Vagina (tissue), 2 donors: ENCODE measurements at regions not wholly inside any gene's neighbourhood (a gene's known extent, or its start where the extent isn't known, plus 50 kb on each side); places are given as distances from the start of the nearest gene placed in this dataset.

Experiments used
- DNase-seq, 2 donors: peaks; one replicate each; pipeline ENCODE4 v3.0.0-alpha.2; 2017; ENCODE audit errors: extremely low spot score in 2 of 2
- H3K27ac ChIP-seq: fragments of 200-600 bp; sonication (generic); one replicate; pipeline ENCODE4 v1.5.1; 2019
- H3K27me3 ChIP-seq: fragments of 200-600 bp; sonication (generic); one replicate; pipeline ENCODE4 v1.5.1; 2019
- H3K36me3 ChIP-seq, 2 donors: fragments of 200-600 bp; sonication (generic); one replicate each; pipeline ENCODE4 v1.5.1; 2017 to 2019
- H3K4me1 ChIP-seq: fragments of 200-600 bp; sonication (generic); one replicate; pipeline ENCODE4 v1.5.1; 2019
- H3K4me3 ChIP-seq, 2 donors: fragments of 200-600 bp; sonication (generic); 1 replicate in 1 of 2; 2 replicates in 1 of 2; pipeline ENCODE4 v1.5.1; 2016 to 2019
- H3K9me3 ChIP-seq: fragments of 200-600 bp; sonication (generic); one replicate; pipeline ENCODE4 v1.5.1; 2019
- POLR2A ChIP-seq, 2 donors: fragments of 450-650 bp; IDR thresholded peaks; one replicate each; pipeline ENCODE4 v1.6.1; 2017; ENCODE audit warnings: antibody characterized with exemption in 2 of 2, mild to moderate bottlenecking in 2 of 2, moderate library complexity in 2 of 2
- POLR2AphosphoS5 ChIP-seq, 2 donors: sonication (generic); formaldehyde crosslinking; IDR thresholded peaks; one replicate each; pipeline ENCODE4 v1.9.0; 2017; ENCODE audit warnings: antibody characterized with exemption in 2 of 2, mild to moderate bottlenecking in 2 of 2, low read depth in 1 of 2; ENCODE audit not compliant: insufficient read depth in 1 of 2
- intact Hi-C: fragments of 100-400 bp; cut with DNase I; formaldehyde crosslinking; loops from one replicate; pipeline ENCODE4 v1.15.1; 2023
- TF ChIP-seq, protein P1 (sequence below), 3 experiments: fragments of 450-650 bp in 2 of 3; fragments of 200-600 bp in 1 of 3; sonication (generic) in 1 of 3; IDR thresholded peaks; one replicate each; pipeline ENCODE4 v1.5.1; 2017 to 2019; ENCODE audit warnings: antibody characterized with exemption in 3 of 3, mild to moderate bottlenecking in 2 of 3, moderate library complexity in 2 of 3

DNA sequence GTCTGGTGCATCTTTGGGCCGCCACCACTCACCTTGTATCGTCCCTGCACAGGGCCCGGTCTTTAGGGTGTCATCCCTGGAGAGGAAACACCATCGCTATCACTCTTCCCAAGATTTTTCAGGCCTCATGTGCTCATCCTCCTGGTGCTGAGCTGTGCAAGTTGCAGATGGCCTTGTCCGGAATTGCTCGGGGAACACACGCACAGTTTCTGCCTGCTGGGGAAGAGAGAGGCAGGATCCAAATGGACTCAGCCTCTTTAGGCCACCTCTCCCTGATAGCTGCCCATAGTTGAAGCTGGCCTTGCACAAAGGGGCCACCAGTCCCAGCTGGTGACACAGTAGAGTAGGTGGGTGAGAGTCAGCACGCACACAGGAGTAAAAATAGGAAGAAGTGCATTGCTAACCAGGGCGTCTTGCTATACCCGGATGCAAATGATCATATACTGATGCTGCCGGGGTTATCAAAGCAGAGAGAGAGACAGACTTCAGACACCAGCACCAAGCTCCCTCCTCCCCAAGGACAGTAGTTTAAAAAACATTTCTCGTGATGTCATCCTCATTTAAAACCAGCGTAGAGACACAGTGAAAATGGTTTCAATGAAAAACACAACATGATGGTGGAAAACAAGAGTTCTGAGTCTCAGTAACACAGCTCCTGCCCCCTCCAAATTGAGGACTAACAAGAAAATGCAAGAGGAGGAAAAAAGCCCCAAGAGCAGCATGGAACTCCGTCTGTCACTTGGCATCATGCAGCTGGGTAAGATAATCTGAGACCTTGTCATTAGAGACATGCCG lies 147.5 kb upstream of the NCK2 start:
- H3K27ac ChIP-seq, result no peak overlapping the region
- no peaks in the 10 kb centered on the region for H3K36me3 ChIP-seq
- DNase-seq, result no peak
- H3K4me3 ChIP-seq, result no peak overlapping the region
- no peaks in the 10 kb centered on the region for H3K27me3 ChIP-seq
- no peaks in the 10 kb centered on the region for H3K4me1 ChIP-seq
- no peaks in the 10 kb centered on the region for H3K9me3 ChIP-seq
- intact Hi-C loops, result no loop called here
- TF ChIP-seq, protein P1, sequence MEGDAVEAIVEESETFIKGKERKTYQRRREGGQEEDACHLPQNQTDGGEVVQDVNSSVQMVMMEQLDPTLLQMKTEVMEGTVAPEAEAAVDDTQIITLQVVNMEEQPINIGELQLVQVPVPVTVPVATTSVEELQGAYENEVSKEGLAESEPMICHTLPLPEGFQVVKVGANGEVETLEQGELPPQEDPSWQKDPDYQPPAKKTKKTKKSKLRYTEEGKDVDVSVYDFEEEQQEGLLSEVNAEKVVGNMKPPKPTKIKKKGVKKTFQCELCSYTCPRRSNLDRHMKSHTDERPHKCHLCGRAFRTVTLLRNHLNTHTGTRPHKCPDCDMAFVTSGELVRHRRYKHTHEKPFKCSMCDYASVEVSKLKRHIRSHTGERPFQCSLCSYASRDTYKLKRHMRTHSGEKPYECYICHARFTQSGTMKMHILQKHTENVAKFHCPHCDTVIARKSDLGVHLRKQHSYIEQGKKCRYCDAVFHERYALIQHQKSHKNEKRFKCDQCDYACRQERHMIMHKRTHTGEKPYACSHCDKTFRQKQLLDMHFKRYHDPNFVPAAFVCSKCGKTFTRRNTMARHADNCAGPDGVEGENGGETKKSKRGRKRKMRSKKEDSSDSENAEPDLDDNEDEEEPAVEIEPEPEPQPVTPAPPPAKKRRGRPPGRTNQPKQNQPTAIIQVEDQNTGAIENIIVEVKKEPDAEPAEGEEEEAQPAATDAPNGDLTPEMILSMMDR (IDR thresholded peaks at IDR 0.05), result no peak
- no peak for TF ChIP-seq POLR2A (IDR thresholded peaks at IDR 0.05)
- no peak for TF ChIP-seq POLR2AphosphoS5 (IDR thresholded peaks at IDR 0.05; ENCODE audit: insufficient read depth in 1 of 2, low read depth in 1 of 2)

DNA sequence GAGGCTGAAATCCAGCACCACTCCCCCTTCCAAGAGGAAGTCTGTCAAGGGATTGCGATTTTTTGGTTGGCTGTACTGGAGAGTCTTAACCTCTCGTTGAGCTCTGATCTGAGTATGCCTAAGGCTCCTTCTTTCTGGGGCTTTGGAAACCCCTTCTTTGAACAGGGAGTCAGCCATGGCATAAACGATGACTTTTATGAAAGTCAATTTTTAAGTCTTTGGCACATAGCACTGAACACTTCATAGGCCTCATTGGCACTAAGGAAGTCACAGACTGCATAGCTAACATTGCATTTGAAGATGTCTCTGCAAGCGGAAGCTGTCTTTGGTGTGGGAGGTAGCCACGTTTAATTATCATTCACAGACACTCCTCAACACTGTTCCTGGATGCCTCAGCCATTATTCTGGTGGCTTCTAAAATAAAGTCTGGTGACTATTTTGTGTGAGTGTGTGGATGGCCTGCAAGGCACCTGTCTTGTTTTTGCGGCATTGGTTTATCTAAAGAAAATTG lies 148.2 kb upstream of the NCK2 start:
- Histone ChIP-seq H3K4me1 (no peaks in the 10 kb centered on the region), H3K27me3 (no peaks in the 10 kb centered on the region), H3K27ac (no peak overlapping the region), H3K4me3 (no peak overlapping the region), H3K9me3 (no peaks in the 10 kb centered on the region), H3K36me3 (no peaks in the 10 kb centered on the region)
- no peak for TF ChIP-seq POLR2A (IDR thresholded peaks at IDR 0.05)
- TF ChIP-seq, protein P1 (IDR thresholded peaks at IDR 0.05), result no peak
- no peak for TF ChIP-seq POLR2AphosphoS5 (IDR thresholded peaks at IDR 0.05; ENCODE audit: insufficient read depth in 1 of 2, low read depth in 1 of 2)
- intact Hi-C loops, result no loop called here
- DNase-seq, result no peak

DNA sequence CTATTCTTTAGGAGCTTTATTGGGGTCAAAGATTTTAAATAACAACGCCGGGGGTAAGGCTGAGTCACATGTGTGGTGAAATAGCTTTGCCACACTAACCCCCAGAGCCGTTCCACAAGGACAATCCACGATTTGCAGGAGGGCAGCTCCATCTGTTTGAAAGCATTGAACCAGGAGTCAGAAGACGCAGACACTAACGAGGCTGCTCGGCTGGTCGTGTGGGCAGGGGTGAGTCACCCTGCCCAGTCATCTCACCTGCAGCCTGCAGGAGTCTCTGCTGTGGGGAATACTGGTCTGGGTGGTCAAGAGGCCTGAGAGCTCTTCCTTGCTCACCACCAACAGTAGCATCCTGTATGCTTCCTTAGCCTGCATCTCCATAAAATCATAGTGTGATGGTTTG lies 149.2 kb upstream of the NCK2 start:
- H3K4me3 ChIP-seq, result no peak overlapping the region
- no peaks in the 10 kb centered on the region for H3K36me3 ChIP-seq
- H3K9me3 ChIP-seq, result no peaks in the 10 kb centered on the region
- DNase-seq, result no peak
- TF ChIP-seq POLR2A (IDR thresholded peaks at IDR 0.05) (no peak), POLR2AphosphoS5 (IDR thresholded peaks at IDR 0.05; ENCODE audit: insufficient read depth in 1 of 2, low read depth in 1 of 2) (no peak)
- TF ChIP-seq, protein P1 (IDR thresholded peaks at IDR 0.05), result no peak
- no peaks in the 10 kb centered on the region for H3K27me3 ChIP-seq
- intact Hi-C loops, result no loop called here
- no peak overlapping the region for H3K27ac ChIP-seq
- H3K4me1 ChIP-seq, result no peaks in the 10 kb centered on the region

DNA sequence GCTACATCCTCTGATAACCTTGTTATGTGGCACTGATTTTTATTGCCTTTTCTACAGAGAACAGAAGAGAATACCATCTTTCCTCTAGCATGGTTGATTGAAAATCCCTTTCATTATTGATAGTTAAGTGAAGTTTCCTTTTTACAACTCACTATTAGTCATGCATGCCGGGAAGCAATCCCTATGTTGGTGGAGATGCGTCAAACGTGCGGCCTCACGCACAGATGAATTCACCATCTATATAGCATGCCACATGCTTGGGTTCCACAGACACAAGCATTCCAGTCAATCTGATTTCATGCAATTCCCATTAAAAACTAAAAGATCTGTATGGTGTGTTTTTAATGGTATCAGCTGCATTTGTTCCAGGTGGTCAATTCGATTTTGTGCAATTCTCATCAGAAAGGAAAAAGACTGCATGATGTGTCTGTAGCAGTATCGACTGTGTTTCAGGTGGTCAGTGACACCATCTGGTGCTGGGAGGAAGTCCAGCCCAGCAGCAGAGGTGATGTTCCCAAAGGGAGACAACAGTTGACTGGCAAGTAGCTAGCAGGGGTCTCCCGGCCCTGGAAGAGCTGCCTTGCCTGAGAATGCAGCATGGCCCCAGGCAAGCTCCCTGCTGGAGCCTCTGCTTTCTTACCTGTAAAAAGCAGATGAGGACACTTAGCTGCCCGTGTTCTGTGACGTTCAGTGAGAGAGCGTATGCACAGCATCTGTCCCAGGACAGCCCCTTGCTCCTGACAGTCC lies 151.3 kb upstream of the NCK2 start:
- Histone ChIP-seq H3K27me3 (no peaks in the 10 kb centered on the region), H3K4me3 (no peak overlapping the region), H3K4me1 (no peaks in the 10 kb centered on the region), H3K36me3 (no peaks in the 10 kb centered on the region), H3K9me3 (no peaks in the 10 kb centered on the region), H3K27ac (no peak overlapping the region)
- TF ChIP-seq, protein P1 (IDR thresholded peaks at IDR 0.05), result no peak
- no peak for TF ChIP-seq POLR2A (IDR thresholded peaks at IDR 0.05)
- no peak for TF ChIP-seq POLR2AphosphoS5 (IDR thresholded peaks at IDR 0.05; ENCODE audit: insufficient read depth in 1 of 2, low read depth in 1 of 2)
- intact Hi-C loops, result no loop called here
- DNase-seq, result no peak
